DMS 273 treated with DMSO at 0.1 percent for 48 hours (cell line): ENCODE measurements at regions not wholly inside any gene's neighbourhood (a gene's known extent, or its start where the extent isn't known, plus 50 kb on each side); places are given as distances from the start of the nearest gene placed in this dataset.

Source experiments
- DNase-seq: peaks from one replicate; lab custom pipeline; 2025; lab: John Stamatoyannopoulos, UW

GRCh38 chr5:145708169-145708568, 127.0 kb downstream of the PRELID2 start:
- DNase-seq = no peak

- DNase-seq = no peak
Measured at GRCh38 chr5:145704724-145705123, 130.4 kb downstream of the PRELID2 start.

- no peak for DNase-seq
Measured at GRCh38 chr5:145703856-145704255, 131.3 kb downstream of the PRELID2 start.

GRCh38 chr5:145701404-145701803, 133.7 kb downstream of the PRELID2 start:
- DNase-seq = no peak

GRCh38 chr5:145699846-145700245, 135.3 kb downstream of the PRELID2 start:
- no peak for DNase-seq

GRCh38 chr5:145697251-145697990, 137.7 kb downstream of the PRELID2 start:
- peak; percentile 11 for DNase-seq

- DNase-seq = no peak
Measured at GRCh38 chr5:145689235-145689634, 145.9 kb downstream of the PRELID2 start.

GRCh38 chr5:145687943-145688342, 147.2 kb downstream of the PRELID2 start:
- DNase-seq = no peak

GRCh38 chr5:145685417-145685816, 149.7 kb downstream of the PRELID2 start:
- DNase-seq = no peak

- DNase-seq = no peak
Measured at GRCh38 chr5:145683431-145683830, 151.7 kb downstream of the PRELID2 start.

- no peak for DNase-seq
Measured at GRCh38 chr5:145682197-145682899, 152.8 kb downstream of the PRELID2 start.

- DNase-seq = peak; percentile 59
Measured at GRCh38 chr5:145681686-145682085, 153.5 kb downstream of the PRELID2 start.

- no peak for DNase-seq
Measured at GRCh38 chr5:145681216-145681615, 153.9 kb downstream of the PRELID2 start.

- DNase-seq = no peak
Measured at GRCh38 chr5:145680767-145681166, 154.4 kb downstream of the PRELID2 start.

GRCh38 chr5:145680169-145680568, 155.0 kb downstream of the PRELID2 start:
- DNase-seq = no peak

- no peak for DNase-seq
Measured at GRCh38 chr5:145678255-145678654, 156.9 kb downstream of the PRELID2 start.

- no peak for DNase-seq
Measured at GRCh38 chr5:145673786-145674185, 161.4 kb downstream of the PRELID2 start.

GRCh38 chr5:145668714-145669113, 166.4 kb downstream of the PRELID2 start:
- DNase-seq = no peak

GRCh38 chr5:145667742-145668141, 167.4 kb downstream of the PRELID2 start:
- DNase-seq = no peak

GRCh38 chr5:145666591-145666990, 168.6 kb downstream of the PRELID2 start:
- no peak for DNase-seq

- no peak for DNase-seq
Measured at GRCh38 chr5:145661737-145662485, 173.2 kb downstream of the PRELID2 start.

- DNase-seq = peak; percentile 25
Measured at GRCh38 chr5:145660897-145661640, 174.1 kb downstream of the PRELID2 start.
